Mammary epithelial cell (primary cell): ENCODE measurements at regions not wholly inside any gene's neighbourhood (a gene's known extent, or its start where the extent isn't known, plus 50 kb on each side); places are given as distances from the start of the nearest gene placed in this dataset.

ENCODE experiments used
- CTCF ChIP-seq, 2 donors: IDR thresholded peaks in 1 of 2; conservative IDR thresholded peaks in 1 of 2; 2 replicates each; pipeline ENCODE4 v1.5.1; 2011 to 2012; ENCODE audit warnings: inconsistent platforms in 2 of 2, low read length in 2 of 2, mild to moderate bottlenecking in 2 of 2, control low read depth in 1 of 2, low read depth in 1 of 2; ENCODE audit not compliant: insufficient read depth in 1 of 2; ENCODE audit errors: extremely low read depth in 1 of 2
- EZH2 ChIP-seq: IDR thresholded peaks from 2 replicates; pipeline ENCODE4 v1.6.1; 2012; ENCODE audit warnings: low read length, inconsistent platforms, borderline replicate concordance

- TF ChIP-seq CTCF (conservative IDR thresholded peaks at IDR 0.05 in 1 of 2, IDR thresholded peaks at IDR 0.05 in 1 of 2; ENCODE audit: extremely low read depth in 1 of 2, insufficient read depth in 1 of 2, low read depth in 1 of 2, low read length in 2 of 2) (no peak), EZH2 (no peak)
Observed at GRCh38 chr15:26191193-26191592, 328.1 kb upstream of the ATP10A start.
